Thymus (tissue), 11 donors: ENCODE measurements at regions not wholly inside any gene's neighbourhood (a gene's known extent, or its start where the extent isn't known, plus 50 kb on each side); places are given as distances from the start of the nearest gene placed in this dataset.
"Not testable (repeated sequence)": the region's sequence is repeated elsewhere in the genome, so short reads cannot be mapped to it uniquely, and the experiment has no call there.

ENCODE experiments used
- DNase-seq, 9 donors: peaks; one replicate each; pipeline ENCODE4 v3.0.0-alpha.2; 2013; ENCODE audit warnings: low spot score in 9 of 9, low read depth in 6 of 9, missing footprints in 1 of 9
- H3K27ac ChIP-seq, 2 donors: one replicate each; pipeline ENCODE4 v1.5.1; 2013; ENCODE audit warnings: control low read depth in 1 of 2, low read depth in 1 of 2, low read length in 1 of 2, mild to moderate bottlenecking in 1 of 2, moderate library complexity in 1 of 2
- H3K27me3 ChIP-seq, 2 donors: one replicate each; pipeline ENCODE4 v1.5.1; 2013; ENCODE audit warnings: low read length in 1 of 2; ENCODE audit not compliant: control insufficient read depth in 2 of 2, insufficient read depth in 1 of 2
- H3K36me3 ChIP-seq, 2 donors: one replicate each; pipeline ENCODE4 v1.5.1; 2013; ENCODE audit warnings: low read length in 1 of 2, mild to moderate bottlenecking in 1 of 2, moderate library complexity in 1 of 2; ENCODE audit not compliant: control insufficient read depth in 2 of 2, insufficient read depth in 2 of 2
- H3K4me1 ChIP-seq, 2 donors: one replicate each; pipeline ENCODE4 v1.5.1; 2013; ENCODE audit warnings: low read length in 2 of 2; ENCODE audit not compliant: control insufficient read depth in 2 of 2, insufficient read depth in 2 of 2
- H3K4me3 ChIP-seq, 2 donors: one replicate each; pipeline ENCODE4 v1.5.1; 2013; ENCODE audit warnings: low read length in 2 of 2, control low read depth in 1 of 2, mild to moderate bottlenecking in 1 of 2
- H3K9me3 ChIP-seq, 2 donors: one replicate each; pipeline ENCODE4 v1.5.1; 2013; ENCODE audit warnings: low read length in 1 of 2, mild to moderate bottlenecking in 1 of 2; ENCODE audit not compliant: control insufficient read depth in 2 of 2, insufficient read depth in 1 of 2
- WGBS: extraction: QIAGEN DNeasy Blood & Tissue Kit; methylation state at CpG from one replicate; pipeline ENCODE4 v1.1.7; 2013; 5-methylcytosine and 5-hydroxymethylcytosine counted together
- donor health status: healthy.

DNA sequence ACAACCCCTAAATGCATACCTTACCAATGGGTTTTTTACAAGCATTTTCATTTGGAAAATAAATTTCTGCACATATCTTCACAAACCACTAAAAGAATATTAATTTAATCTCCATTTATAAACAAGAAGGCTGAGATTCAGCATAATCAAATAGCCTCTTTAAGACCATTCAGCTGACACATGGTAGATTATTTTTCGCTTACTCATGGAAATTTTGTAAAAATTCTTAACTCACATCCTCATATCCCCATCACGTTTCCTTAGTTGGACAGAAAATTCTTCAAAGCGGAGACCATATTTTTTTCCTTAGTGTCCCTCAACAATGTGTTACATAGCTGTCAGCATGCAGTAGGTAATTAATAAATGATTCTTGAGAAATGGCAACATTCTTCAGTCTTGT is 439.6 kb upstream of the PTCHD4 start:
- no peak for DNase-seq
- no peak overlapping the region for H3K4me3 ChIP-seq
- WGBS, result 94% methylated on average over 3 of the region's 3 CpGs
- H3K27me3 ChIP-seq, result no peaks in the 10 kb centered on the region
- H3K4me1 ChIP-seq, result no peaks in the 10 kb centered on the region
- no peaks in the 10 kb centered on the region for H3K9me3 ChIP-seq
- H3K27ac ChIP-seq, result no peak overlapping the region
- no peaks in the 10 kb centered on the region for H3K36me3 ChIP-seq

DNA sequence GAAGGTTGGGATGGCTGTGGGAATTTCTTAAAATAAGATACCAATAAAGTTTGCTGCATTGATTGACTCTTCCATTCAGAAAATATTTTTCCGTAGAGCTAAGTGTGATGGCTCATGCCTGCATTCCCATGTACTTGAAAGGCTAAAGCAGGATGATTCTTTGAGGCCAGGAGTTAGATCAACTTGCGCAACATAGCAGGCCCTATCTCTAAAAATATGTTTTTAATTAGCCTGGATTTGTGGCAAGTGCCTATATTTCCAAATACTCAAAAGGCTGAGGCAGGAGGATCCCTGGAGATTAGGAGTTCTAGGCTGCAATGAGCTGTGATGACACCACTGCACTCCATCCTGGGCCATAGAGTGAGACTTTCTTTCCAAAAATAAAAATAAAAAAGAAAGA is 431.2 kb upstream of the PTCHD4 start:
- Histone ChIP-seq H3K27me3 (no peaks in the 10 kb centered on the region), H3K9me3 (no peaks in the 10 kb centered on the region), H3K4me3 (no peak overlapping the region), H3K27ac (no peak overlapping the region), H3K4me1 (no peaks in the 10 kb centered on the region), H3K36me3 (no peaks in the 10 kb centered on the region)
- 95% methylated on average over 2 of the region's 2 CpGs for WGBS
- no peak for DNase-seq

DNA sequence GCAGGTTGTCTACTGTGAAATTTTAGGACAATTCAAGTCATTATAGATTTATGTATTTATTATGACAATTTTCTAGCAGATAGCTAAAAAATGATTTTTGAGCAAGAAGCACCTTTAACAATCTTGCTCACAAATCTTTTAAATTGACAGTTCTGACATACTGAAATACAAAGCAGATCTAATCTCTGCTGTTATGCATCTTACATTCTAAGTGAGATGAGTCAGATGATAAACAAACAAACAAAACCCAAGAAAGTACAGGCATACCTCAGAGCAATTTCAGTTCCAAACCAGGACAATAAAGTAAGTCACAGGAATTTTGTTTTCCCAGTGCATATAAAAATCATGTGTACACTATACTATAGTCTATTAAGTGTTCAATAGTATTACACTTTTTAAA is 430.7 kb upstream of the PTCHD4 start:
- Histone ChIP-seq H3K4me3 (no peak overlapping the region), H3K9me3 (no peaks in the 10 kb centered on the region), H3K36me3 (no peaks in the 10 kb centered on the region), H3K27me3 (no peaks in the 10 kb centered on the region), H3K4me1 (no peaks in the 10 kb centered on the region), H3K27ac (no peak overlapping the region)
- DNase-seq, result no peak

DNA sequence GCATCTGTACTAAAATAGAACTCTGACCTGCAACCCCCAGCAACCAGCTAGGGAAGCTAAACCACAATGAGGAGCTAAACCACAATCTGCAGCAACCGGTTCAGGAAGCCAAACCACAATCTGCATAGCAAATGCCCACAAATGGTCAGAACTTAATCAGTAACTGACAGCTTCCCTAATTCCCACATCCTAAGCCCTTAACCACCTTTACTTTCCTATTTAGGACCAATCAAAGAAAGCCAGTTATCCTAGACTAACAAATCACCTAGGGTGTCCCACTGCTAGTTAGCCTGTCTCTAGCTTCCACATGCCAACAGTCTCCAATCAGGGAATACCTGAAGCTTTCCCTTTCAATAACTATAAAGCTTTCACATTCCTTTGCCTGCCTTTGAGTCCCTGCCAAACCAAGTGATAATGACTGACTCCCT is 424.6 kb upstream of the PTCHD4 start:
- 4% methylated on average over 1 of the region's 1 CpG for WGBS
- H3K36me3 ChIP-seq, result no peaks in the 10 kb centered on the region
- H3K27me3 ChIP-seq, result no peaks in the 10 kb centered on the region
- H3K4me3 ChIP-seq, result no peak overlapping the region
- no peak overlapping the region for H3K27ac ChIP-seq
- no peaks in the 10 kb centered on the region for H3K4me1 ChIP-seq
- no peaks in the 10 kb centered on the region for H3K9me3 ChIP-seq
- DNase-seq, result no peak

DNA sequence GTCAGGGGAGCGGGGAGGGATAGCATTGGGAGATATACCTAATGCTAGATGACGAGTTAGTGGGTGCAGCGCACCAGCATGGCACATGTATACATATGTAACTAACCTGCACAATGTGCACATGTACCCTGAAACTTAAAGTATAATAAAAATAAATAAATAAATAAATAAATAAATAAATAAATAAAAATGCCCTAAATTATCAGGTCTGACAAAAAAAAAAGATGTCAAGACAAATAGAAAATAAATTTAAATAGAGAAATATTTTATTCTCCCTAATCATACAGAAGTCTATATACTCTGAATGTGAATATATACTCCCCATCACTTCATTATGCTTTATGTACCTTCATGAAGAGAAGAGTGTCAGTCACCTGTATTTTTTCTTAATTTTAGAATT is 420.0 kb upstream of the PTCHD4 start:
- not testable (repeated sequence) for H3K4me3 ChIP-seq, H3K36me3 ChIP-seq, H3K9me3 ChIP-seq, DNase-seq, H3K27me3 ChIP-seq, H3K4me1 ChIP-seq, H3K27ac ChIP-seq
- WGBS, result 88% methylated on average over 2 of the region's 3 CpGs

DNA sequence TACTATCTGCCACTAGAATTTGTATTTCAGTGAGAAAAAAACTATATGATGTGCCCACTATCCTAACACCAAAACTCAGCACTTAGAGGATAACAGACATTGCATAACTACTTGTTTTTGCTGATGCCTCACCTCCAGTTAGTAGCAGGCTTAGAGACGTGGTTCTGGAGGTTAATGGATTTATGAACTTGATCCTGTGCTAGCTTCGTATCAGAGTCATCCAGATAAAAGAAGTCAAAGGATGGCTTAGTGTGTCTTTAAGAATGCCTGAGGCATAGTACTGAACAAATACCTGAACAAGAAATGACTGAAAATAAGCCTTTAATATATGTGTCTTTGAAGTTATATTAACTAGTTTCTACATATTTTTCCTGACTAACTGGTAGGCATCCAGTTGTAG is 414.9 kb upstream of the PTCHD4 start:
- H3K9me3 ChIP-seq, result no peaks in the 10 kb centered on the region
- 89% methylated on average over 2 of the region's 2 CpGs for WGBS
- no peak overlapping the region for H3K27ac ChIP-seq
- H3K27me3 ChIP-seq, result no peaks in the 10 kb centered on the region
- DNase-seq, result no peak
- H3K4me3 ChIP-seq, result no peak overlapping the region
- no peaks in the 10 kb centered on the region for H3K4me1 ChIP-seq
- no peaks in the 10 kb centered on the region for H3K36me3 ChIP-seq

DNA sequence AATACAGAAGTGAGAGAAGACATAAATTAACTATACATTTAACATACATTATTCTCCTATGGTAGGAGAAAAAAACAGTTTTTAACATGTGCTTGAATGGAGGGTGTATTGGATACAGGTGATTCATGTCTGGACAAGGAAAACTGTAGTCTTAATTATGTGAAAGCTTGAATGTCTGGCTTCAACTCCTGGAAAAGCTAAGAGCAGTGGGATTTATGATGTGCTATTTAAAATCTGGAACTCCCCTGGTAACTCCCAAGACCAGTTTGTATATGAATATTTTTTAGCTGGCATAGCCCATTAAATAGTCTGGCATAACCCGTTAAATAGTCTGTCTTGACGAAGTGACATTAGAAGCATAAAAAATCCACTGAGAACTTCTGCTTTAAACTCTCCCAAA is 410.0 kb upstream of the PTCHD4 start:
- no peak overlapping the region for H3K4me3 ChIP-seq
- H3K27ac ChIP-seq, result no peak overlapping the region
- H3K27me3 ChIP-seq, result no peaks in the 10 kb centered on the region
- H3K9me3 ChIP-seq, result no peaks in the 10 kb centered on the region
- H3K36me3 ChIP-seq, result no peaks in the 10 kb centered on the region
- 94% methylated on average over 2 of the region's 2 CpGs for WGBS
- DNase-seq, result no peak
- no peaks in the 10 kb centered on the region for H3K4me1 ChIP-seq

DNA sequence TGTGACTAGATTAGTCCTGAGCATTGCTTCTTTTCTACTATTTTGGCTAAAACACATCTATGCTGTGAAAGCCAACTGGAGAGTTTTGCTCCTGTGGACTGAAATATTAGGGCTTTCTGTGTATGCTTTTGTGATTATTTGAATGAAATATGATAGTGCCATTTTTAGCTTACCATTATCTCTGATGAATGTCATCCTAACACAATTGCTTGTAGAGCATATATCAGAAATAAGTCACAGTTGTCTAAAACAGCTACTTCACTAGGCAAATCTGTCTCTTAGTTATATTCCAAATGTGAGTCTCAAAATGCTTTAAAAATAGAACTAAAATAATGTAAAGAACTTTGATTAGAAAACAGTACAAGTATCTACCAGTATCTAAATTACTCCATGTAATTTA is 401.4 kb upstream of the PTCHD4 start:
- Histone ChIP-seq H3K27ac (no peak overlapping the region), H3K4me1 (no peaks in the 10 kb centered on the region), H3K27me3 (no peaks in the 10 kb centered on the region), H3K36me3 (no peaks in the 10 kb centered on the region), H3K4me3 (no peak overlapping the region), H3K9me3 (no peaks in the 10 kb centered on the region)
- no peak for DNase-seq

DNA sequence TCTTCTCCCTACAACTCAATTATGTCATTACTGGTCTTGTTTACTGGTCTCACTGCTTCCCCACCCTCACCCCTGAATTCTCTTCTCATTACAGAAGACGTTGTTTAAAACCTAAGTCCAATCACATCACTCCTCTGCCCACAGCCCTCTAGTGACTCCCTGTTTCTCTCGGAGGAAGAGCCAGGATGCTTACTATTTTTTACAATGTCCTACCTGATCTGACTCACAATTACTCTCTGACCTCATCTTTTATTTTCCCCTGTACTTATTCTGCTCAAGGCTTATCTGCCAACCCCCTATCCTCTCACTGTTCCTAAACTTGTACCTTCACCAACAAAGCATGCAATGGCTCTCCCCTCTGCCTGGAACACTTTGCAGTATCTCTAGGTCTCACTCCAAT is 400.4 kb upstream of the PTCHD4 start:
- no peaks in the 10 kb centered on the region for H3K36me3 ChIP-seq
- no peak overlapping the region for H3K27ac ChIP-seq
- no peak overlapping the region for H3K4me3 ChIP-seq
- H3K4me1 ChIP-seq, result no peaks in the 10 kb centered on the region
- WGBS, result 96% methylated on average over 2 of the region's 2 CpGs
- no peak for DNase-seq
- no peaks in the 10 kb centered on the region for H3K27me3 ChIP-seq
- H3K9me3 ChIP-seq, result no peaks in the 10 kb centered on the region

DNA sequence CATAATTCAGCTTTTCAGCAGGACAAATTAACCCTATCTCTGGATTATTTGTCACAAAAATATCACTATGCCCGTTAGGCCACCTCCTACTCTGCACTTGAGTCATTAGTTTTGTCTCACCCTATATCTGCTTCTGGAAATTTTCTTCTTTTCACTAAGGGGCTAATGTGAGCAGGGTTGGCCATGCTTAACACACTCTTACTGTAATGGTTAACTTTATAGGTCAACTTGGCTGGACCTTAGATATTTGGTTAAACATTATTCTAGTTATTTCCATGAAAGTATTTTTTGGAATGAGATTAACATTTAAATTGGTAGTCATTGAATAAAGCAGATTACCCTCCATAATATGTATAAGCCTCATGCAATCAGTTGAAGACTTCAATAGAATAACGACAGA is 394.6 kb upstream of the PTCHD4 start:
- no peaks in the 10 kb centered on the region for H3K9me3 ChIP-seq
- H3K27ac ChIP-seq, result no peak overlapping the region
- no peaks in the 10 kb centered on the region for H3K27me3 ChIP-seq
- no peak overlapping the region for H3K4me3 ChIP-seq
- no peak for DNase-seq
- no peaks in the 10 kb centered on the region for H3K36me3 ChIP-seq
- WGBS, result 82% methylated on average over 2 of the region's 2 CpGs
- H3K4me1 ChIP-seq, result no peaks in the 10 kb centered on the region
